HG03571 (cell line): ENCODE measurements at regions not wholly inside any gene's neighbourhood (a gene's known extent, or its start where the extent isn't known, plus 50 kb on each side); places are given as distances from the start of the nearest gene placed in this dataset.

Source experiments
- ATAC-seq: cut with Tn5 transposase; IDR thresholded peaks from one replicate; pipeline ENCODE4 v1.9.1; 2021; ENCODE audit not compliant: unreplicated experiment

DNA sequence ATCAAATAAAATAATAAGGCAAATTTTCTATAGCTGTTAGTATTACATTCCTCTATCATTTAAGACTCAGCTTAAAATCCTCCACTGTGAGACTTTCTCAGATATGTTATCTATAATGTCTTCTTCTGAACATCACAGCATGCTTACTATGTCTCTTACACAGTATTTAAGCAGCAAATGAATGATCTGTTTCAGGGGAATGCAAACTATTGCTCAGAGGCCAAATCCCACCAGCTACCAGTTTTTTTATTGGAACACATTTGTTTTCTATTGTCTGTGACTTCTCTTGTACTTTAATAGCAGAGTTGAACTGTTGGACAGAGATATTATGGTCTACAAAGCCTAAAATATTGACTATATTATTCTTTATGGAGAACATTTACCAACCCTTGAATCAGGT lies 59.6 kb downstream of the C3orf38 start:
- no peak for ATAC-seq

DNA sequence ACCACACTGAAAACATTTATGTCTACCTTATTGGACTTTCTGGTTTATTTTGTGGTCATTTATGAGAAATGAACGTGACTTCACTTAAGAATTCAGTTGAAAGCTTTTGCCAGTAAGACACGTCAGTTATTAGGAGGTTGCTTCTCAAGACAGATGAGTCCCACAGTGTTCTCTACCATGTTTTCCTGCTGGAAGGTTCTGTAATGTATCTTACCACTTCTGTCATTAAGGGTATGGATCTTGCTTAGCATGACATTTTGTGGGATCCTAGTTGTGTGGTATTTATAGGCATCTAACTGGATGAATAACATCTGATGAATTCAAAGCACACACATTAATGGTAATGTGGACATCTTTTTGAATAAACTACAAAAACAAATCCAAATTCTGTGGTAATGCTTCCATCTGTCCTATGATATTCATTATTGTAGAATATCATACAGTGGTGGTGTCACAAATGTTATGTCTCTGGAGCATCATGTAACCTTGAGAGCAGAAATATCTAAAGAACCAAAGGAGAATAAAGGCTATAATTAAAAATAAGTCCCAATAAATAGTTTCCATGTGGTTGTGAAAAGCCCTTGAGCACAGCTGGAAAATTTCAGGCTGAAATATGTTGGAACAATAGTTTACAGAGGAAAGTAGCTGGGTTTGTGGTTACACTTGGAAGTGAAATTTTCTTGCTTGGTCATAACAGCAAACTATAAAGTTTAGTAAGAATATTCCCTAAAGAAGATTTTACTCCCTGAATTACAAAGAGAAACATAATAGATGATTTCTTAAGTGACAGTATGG lies 61.5 kb downstream of the C3orf38 start:
- no peak for ATAC-seq

DNA sequence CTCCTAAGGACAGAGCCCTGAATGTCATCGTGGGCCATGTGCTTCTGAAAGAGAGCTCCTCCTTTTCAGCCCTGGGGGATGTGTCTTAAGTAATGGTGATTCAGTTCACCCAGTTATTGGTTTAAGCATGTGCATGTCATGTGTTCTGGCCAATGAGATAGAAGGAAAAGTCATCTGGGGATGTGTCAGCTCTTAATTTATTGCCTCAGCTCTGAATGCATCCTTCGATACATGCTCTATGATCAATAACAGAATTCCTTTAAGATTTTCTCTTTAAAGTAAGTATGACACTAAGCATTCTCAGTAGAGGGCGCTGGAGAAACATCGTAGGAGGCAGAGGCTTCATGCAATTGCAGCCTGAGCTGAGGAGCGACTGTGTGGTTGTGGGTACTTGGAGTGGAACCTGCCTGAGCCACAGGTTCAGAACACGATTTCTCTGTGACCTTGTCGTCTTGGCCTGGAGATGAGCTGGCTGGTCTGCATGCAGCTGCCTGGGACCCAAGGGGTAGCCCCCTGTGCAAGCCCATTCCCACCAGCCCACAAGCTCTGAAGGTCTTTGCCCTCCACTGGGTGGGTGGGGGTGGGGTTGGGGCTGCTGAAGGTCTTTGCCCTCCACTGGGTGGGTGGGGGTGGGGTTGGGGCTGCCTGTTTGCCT lies 69.5 kb downstream of the C3orf38 start:
- peak; percentile 69 for ATAC-seq

DNA sequence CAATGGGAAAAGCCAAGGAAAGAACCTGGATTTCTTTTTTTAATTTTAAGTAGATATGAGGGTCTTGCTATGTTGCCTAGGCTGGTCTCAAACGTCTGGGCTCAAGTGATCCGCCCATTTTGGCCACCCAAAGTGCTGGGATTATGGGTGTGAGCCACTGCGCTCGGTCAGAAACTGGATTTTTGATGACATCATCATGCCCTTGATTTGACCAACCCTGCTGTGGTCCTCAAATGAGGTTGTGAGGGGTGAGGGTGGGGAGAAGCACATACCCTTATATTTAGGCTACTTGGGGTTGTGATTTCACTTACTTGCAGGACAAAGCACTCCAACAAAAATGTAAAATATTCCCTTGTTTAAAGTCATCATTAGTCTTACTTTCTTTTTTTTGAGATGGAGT lies 70.4 kb downstream of the C3orf38 start:
- no peak for ATAC-seq

DNA sequence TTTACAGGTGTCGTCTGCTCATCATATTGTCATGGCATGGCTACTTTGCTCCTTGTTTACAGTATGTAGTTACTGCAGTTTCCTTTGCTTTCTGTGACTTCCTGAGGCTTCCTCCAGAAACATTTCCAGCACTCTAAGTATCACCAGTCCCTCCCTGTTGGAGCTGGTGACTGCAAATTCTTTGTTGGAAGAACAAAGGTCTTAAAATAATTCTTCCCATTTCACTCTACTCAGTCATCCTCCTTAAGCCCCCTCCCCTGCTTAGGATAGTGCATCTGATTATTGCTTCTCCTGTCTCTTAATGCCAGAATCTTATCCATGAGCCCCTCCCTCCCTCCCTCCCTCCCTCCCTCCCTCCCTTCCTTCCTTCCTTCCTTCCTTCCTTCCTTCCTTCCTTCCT lies 72.0 kb downstream of the C3orf38 start:
- no peak for ATAC-seq

DNA sequence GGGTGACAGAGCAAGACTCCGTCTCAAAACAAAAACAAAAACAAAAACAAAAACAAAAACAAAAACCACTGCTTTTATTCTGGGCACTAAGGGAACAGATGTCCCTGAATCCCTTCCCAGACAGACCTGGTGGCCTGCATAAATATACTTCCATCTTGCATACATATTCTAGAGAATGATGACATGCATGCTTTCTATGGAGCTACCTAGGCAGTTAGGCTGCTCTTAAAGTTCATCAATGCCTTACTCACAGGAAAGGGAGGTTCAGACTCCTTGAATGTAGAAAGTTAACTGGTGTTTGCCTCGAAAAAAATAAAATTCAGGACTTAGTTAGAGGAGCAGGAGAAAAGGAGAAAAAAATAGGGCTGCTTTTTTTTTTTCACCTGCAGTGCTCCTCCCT lies 72.6 kb downstream of the C3orf38 start:
- no peak for ATAC-seq

DNA sequence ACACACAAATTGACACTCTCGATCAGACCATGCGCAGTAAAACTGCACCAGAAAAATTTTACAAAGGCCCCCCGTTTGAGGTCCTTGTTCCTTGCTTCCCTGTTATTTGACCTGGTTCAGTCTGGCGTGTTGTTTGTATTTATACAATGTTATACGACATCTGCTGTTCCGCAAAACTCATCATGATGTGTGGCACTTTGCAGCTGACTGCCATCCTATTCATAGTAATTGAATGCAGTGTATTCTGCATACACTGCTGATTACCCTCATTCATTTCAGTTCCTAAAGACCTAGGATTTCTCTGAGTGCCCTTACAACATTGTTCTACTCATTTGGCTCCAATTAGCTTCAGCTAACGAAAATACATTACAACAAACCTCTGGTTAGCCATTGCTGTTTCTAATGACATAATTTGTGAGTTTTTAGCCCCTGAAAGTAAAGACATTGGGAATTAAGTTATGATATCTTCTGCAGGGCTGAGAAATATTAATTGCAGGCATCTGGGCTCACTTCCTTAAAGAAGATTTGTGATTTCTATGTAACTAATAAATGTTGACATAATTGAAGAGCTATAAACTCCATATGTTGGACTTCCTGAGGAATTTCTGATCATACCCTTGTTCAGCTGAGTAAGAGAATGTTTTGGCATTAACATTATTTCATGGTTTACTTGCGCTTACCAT lies 75.7 kb downstream of the C3orf38 start:
- ATAC-seq: no peak

DNA sequence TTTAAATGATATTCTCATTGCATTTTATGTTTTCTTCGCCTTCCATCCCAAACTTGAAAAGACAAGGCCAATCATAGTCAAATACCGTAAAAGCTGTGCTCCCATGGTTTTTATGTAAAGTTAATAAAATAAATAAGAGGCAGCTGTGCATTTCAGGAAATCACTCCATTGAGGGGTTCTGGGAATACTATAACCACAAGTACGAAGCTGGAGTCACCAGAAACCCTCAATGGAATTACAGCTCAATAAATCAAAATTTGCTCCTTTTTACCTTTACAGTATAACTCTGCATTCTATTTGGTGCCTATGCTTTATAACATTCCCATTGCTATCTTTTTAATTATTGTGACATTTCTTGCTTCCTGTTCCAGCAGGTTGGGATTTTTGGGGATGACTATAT lies 77.2 kb downstream of the C3orf38 start:
- no peak for ATAC-seq

DNA sequence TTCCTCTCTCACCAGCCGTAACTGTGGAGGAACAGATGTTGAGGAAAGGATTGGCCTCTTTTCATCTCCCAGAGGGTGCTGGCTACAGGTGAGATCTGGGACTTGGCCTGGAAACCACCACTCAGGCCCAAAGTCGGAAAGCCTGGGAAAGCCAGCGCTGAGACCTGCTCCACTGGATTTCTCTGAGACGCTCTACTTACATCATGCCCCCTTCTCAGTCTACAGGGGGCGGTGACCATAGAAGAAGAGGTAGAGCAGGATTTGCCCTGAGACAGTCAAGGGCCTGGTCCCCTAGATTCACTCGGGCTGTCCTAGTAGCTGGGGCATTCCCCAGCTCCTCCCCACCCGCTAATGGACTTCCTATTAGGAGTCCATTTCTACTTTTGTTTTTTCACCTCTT lies 80.9 kb downstream of the C3orf38 start:
- no peak for ATAC-seq

DNA sequence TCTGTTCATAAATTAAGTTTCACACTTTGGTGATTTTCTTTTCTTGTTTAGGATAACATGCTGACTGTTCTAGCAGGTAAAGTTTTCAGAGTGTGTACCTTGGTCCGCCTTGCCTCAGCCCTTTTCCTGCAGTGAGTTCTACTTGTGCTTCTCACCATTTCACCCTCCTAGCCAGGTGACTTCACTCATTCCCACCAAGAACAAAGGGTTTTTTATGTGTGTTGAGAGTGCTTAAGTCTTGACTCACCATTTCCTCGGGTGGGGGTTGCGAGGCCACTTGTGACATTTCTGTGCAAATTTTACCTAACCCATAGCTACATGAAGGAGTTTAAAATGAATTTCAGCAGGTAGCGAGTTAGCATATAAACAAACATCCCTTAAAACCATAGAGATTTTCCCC lies 81.4 kb downstream of the C3orf38 start:
- ATAC-seq: no peak

DNA sequence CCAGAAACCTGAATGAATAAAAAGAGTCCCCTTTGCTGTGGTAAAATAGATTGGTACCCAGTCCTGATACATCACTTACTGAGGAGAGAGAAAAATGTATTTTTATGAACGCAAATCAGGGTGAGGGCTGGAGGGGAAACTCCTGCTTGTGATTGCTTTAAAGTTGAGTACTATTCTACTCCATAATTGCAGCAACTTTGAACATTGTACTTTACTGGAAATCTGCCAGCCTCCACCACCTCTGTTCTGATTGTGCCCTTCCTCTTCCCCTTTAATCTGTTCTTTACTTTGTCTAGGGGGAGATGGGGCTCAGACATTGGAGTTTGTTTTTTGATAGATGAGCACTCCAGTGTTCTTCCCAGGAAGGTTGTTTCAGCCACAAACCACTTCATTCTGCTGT lies 81.9 kb downstream of the C3orf38 start:
- ATAC-seq: no peak

DNA sequence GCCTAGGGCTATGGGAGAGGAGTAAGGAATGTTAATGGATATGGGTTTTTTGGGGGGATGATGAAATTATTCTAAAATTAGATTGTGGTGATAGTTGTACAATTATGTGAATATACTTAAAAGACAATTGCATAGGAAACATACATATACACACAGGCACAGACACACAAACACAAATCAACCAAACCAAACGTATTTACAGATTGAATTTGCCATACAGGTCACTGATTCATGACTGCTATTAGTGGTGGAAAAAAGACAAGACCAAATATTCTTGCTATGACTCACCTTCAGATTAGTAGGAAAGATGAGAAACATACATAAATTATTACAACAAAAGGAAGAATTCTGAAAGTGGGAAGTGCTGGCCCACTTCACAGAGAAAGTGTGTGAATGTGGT lies 85.3 kb downstream of the C3orf38 start:
- ATAC-seq: no peak

DNA sequence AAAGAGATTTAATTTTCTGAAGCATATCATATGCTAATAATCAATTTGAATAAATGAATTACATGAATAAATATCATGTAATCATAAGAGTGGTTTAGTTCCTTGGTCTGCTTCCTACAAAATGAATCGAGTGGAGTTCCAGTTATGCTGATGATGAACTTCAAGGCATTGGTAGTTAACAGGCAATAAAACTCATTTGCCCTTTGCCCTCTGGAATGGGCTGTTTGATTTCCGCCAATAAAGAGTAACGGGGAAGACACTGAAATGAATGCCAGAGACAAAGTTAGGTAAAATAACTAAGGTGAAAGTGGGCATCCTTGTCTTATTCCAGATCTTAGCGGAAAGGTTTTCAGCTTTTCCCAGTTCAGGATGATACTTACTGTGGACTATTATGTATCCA lies 90.1 kb downstream of the C3orf38 start:
- ATAC-seq: no peak

DNA sequence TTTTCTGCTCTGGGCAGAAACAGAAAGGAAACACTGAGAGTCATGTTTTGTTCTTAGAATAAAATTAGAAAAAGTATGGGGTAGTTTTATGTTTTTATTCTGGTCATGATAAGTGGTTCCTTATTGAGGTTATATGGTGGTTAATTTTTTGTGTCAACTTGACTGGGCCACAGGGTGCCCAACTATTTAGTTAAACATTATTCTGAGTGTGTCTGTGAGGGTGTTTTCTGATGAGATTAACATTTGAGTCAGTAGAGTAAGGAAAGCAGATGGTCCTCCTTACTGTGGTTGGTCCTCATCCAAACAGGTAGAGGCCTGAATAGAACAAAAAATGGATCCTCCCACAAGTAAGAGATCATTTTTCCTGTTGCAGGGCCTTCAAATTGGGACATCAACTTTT lies 98.9 kb downstream of the C3orf38 start:
- ATAC-seq: no peak

DNA sequence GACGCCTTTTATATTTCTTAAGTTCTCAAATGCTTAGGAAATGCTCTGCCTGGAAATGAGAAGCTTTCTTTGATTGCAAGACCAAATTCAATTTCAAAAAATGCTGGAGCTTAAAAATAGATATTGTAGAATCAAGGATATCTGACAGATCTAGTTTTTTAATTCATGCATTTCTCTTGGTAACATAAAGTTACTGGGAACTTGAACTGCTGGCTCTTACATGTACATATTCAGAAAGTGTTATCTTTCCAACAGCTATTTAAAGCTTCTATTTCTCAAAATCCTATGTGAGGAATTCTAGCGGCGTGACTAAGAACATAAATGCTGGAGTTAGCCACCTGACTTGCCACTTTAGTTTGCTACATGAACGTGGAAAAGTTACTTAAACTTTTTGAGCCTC lies 109.3 kb downstream of the C3orf38 start:
- no peak for ATAC-seq

DNA sequence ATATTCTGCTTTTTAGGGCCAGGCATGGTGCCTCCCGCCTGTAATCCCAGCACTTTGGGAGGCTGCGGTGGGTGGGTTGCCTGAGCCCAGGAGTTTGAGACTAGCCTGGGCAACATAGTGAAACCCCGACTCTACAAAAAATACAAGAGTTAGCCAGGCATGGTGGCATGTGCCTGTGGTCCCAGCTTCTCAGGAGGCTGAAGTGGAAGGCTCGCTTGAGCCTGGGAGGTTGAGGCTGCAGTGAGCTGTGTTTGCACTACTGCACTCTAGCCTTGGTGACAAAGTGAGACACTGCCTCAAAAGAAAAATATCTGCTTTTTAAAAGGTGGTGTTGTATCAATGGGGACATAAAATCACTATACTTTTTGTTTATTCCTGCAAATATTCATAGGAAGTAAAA lies 112.8 kb downstream of the C3orf38 start:
- no peak for ATAC-seq

DNA sequence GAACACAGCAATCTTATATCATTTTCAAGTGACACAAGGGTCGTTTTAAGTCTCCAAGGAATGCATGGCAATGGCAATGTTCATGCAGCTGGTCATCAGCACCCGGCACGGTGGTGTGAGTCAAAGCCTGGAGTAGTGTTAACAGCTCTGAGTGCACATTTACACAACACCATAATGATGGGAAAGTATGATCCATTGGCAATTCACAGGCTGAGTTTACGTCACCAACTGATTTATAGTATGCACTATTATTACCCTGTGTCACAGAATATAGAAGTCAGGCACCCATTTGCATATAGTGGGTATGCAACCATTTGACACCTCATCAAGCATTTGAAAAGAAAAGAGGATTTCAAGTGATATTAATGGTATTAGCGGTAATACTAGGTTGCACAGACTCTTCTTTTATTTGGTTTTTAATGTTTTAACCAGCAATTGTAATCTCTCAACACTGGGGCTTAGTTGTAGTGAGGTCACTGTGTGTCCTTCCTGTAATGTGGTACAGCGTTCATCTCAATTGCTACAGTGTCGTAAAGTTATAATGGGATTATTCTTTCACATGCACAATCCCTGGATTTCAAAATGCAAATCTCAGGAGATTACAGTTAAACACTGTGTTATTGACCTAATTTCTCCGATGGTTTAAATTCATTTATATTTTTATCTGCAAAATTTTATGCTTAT lies 113.8 kb downstream of the C3orf38 start:
- no peak for ATAC-seq

DNA sequence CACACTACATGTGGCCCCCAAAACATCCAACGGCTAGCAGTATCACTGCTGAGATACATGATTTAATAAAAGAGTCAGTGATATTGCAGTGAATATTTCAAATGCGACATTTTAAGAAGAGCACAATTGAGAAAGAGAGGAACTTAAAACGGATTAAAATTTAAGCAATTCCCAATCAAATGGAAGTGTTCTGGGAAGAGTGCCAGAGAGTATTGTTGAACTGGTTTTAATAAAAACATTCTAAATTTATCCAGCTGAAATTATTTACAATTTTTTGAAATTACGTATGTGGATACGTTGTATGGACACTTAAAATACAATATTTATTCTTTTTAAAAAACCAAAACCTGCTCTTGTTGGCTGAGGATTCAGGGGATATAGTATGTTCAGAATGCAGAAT lies 117.7 kb downstream of the C3orf38 start:
- no peak for ATAC-seq

DNA sequence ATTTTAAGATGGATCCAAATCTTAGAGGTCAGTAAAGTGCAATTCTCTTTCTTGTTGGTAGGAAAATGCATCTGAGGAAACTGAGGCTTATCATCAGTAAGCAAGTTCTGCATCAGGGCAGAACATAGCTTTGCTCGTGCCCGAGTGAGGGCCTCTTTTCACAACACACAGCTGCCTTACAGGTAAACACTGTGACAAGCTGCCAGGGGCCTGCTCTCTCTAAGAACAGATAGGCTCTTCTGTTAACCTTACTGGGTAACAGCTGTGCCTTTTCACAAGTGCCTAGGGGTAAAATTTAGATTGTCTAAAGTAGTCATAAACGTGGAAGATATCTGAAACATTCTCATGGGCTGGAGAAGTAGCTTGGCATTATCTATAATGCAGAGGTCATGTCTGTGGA lies 118.1 kb downstream of the C3orf38 start:
- no peak for ATAC-seq

DNA sequence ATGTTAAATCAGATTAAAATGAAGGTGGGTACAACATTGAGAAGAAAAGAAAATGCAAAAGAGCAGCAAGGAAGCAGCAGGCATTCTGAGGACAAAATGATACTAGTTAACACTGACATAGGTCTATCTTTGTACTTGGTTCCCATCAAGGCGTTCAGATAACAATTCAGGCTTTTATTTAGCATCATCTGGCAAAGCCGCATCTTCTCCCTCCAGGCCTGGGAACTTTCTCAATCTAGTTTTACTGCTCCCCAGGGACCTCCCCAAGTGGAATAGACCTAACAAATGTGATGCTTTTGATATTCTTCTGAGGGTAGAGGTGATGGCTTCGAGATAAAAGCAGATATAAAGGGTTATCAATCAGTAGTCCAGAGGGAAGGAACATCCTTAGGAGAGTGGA lies 130.6 kb downstream of the C3orf38 start:
- ATAC-seq: no peak

DNA sequence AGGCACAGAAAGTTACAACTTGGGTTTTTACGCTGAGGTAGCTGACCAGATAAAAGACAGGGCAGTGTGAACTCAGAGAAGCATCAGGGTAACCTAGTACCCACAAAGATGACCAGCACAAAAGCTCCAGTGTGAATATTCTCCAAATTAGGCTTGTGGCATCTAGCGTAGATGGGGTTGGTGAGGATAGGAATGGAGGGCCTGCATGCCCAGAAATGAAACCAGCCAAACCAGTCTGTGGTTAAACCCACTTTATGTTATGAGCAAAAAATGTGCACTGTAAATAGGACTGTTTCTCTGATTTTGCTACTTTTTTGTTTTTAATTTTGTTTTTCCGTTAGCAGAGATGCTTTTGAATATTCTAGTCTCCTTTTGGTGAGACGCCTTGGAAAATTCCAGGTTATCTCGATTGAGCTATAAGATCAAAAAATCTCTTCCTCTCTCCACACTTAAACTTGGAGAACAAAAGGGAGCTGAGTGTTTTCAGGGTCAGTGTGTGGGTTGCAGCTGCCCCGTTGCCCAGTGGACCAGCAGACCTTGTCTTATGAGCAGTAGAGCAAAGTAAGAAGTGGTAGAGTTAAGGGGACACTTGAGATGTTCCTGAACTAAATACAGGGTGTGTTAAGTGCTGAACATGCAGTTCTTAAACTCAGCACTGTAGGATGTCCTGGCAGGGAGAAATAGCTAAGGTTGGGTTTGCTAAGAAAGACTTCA lies 132.9 kb downstream of the C3orf38 start:
- no peak for ATAC-seq
